Endothelial cell of umbilical vein (primary cell): ENCODE measurements at regions not wholly inside any gene's neighbourhood (a gene's known extent, or its start where the extent isn't known, plus 50 kb on each side); places are given as distances from the start of the nearest gene placed in this dataset.

Experiments used
- EZH2 ChIP-seq: IDR thresholded peaks from 2 replicates; pipeline ENCODE4 v1.6.1; 2012; ENCODE audit warnings: borderline replicate concordance, low read depth, mild to moderate bottlenecking, moderate library complexity, low read length, inconsistent platforms; ENCODE audit not compliant: severe bottlenecking
- FOS ChIP-seq: IDR thresholded peaks from 2 replicates; pipeline ENCODE4 v1.6.1; 2011; ENCODE audit warnings: mild to moderate bottlenecking, low read length, moderate library complexity, borderline replicate concordance; ENCODE audit not compliant: insufficient read depth
- GATA2 ChIP-seq: IDR thresholded peaks from 2 replicates; pipeline ENCODE4 v1.7.0; 2011; ENCODE audit warnings: low read depth, mild to moderate bottlenecking, moderate library complexity, mixed read lengths, low read length; ENCODE audit not compliant: insufficient read length, insufficient read depth
- JUN ChIP-seq: IDR thresholded peaks from 2 replicates; pipeline ENCODE4 v1.6.1; 2011; ENCODE audit warnings: borderline replicate concordance, low read depth; ENCODE audit not compliant: insufficient read length, insufficient read depth
- MYC ChIP-seq: IDR thresholded peaks from one replicate; pipeline ENCODE4 v1.6.1; 2011; ENCODE audit warnings: mild to moderate bottlenecking, low read depth, low read length
- POLR2A ChIP-seq: IDR thresholded peaks from 2 replicates; pipeline ENCODE4 v1.6.1; 2012; ENCODE audit warnings: low read depth, mild to moderate bottlenecking, control low read depth, low read length
- POLR2AphosphoS5 ChIP-seq: IDR thresholded peaks from 2 replicates; pipeline ENCODE4 v1.6.1; 2012; ENCODE audit warnings: low read depth, mild to moderate bottlenecking, control low read depth, low read length, moderate library complexity; ENCODE audit not compliant: insufficient read depth
- TF ChIP-seq, protein P1 (sequence below), 2 donors: IDR thresholded peaks; 1 replicate in 1 of 2; 2 replicates in 1 of 2; pipeline ENCODE4 v1.5.1; 2011; ENCODE audit warnings: low read length in 2 of 2, mild to moderate bottlenecking in 2 of 2, moderate library complexity in 2 of 2, control low read depth in 1 of 2, inconsistent platforms in 1 of 2, low read depth in 1 of 2; ENCODE audit not compliant: insufficient read depth in 1 of 2; ENCODE audit errors: extremely low read depth in 1 of 2
- TF ChIP-seq, protein P2 (sequence below): IDR thresholded peaks from 2 replicates; pipeline ENCODE4 v1.6.1; 2011; ENCODE audit not compliant: insufficient read depth, insufficient read length

DNA sequence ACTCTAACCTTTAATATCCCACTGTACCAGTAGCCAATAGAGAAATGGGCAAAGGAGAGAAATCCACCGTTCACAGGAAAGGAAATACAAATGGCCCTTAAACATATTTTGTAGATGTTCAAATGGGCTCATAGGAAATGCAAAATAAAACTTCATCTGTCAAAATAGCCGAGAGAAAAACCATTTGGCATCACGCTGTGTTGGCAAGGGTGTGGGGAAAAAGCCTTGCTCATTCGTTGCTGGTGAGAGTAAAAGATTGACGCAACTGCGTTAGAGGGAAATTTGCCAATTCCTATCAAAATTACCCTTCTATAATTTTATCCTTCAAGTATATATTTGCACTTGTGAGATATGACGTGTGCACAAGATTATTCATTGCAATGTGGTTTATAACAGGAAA, 131.9 kb downstream of the EIF4E start:
- TF ChIP-seq, protein P1, sequence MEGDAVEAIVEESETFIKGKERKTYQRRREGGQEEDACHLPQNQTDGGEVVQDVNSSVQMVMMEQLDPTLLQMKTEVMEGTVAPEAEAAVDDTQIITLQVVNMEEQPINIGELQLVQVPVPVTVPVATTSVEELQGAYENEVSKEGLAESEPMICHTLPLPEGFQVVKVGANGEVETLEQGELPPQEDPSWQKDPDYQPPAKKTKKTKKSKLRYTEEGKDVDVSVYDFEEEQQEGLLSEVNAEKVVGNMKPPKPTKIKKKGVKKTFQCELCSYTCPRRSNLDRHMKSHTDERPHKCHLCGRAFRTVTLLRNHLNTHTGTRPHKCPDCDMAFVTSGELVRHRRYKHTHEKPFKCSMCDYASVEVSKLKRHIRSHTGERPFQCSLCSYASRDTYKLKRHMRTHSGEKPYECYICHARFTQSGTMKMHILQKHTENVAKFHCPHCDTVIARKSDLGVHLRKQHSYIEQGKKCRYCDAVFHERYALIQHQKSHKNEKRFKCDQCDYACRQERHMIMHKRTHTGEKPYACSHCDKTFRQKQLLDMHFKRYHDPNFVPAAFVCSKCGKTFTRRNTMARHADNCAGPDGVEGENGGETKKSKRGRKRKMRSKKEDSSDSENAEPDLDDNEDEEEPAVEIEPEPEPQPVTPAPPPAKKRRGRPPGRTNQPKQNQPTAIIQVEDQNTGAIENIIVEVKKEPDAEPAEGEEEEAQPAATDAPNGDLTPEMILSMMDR (IDR thresholded peaks at IDR 0.05; ENCODE audit: extremely low read depth in 1 of 2, insufficient read depth in 1 of 2, low read depth in 1 of 2, low read length in 2 of 2): no peak
- no peak for TF ChIP-seq FOS
- TF ChIP-seq EZH2: no peak
- no peak for TF ChIP-seq POLR2AphosphoS5
- no peak for TF ChIP-seq GATA2
- TF ChIP-seq, protein P2, sequence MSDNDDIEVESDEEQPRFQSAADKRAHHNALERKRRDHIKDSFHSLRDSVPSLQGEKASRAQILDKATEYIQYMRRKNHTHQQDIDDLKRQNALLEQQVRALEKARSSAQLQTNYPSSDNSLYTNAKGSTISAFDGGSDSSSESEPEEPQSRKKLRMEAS: no peak
- no peak for TF ChIP-seq MYC
- TF ChIP-seq POLR2A: no peak
- TF ChIP-seq JUN: no peak
